Activated CD4-positive, alpha-beta T cell treated with anti-CD3 and anti-CD28 coated beads for 36 hours (primary cell): ENCODE measurements at regions not wholly inside any gene's neighbourhood (a gene's known extent, or its start where the extent isn't known, plus 50 kb on each side); places are given as distances from the start of the nearest gene placed in this dataset.

Experiments used
- ATAC-seq: fragments of 200-7000 bp; cut with Tn5 transposase; one replicate; pipeline ENCODE4 v1.10.0; 2021; ENCODE audit warnings: mild to moderate bottlenecking, moderate library complexity
- CTCF ChIA-PET: fragments of 350-600 bp; sonication (Branson Sonifier 250); formaldehyde crosslinking; loops from one replicate; lab custom pipeline; 2021; ENCODE audit warnings: antibody characterized with exemption; lab: Charles Lee
- POLR2A ChIA-PET: fragments of 350-600 bp; sonication (Branson Sonifier 250); formaldehyde crosslinking; loops from one replicate; lab custom pipeline; 2021; ENCODE audit warnings: antibody characterized with exemption, inconsistent platforms; lab: Charles Lee
- DNase-seq: peaks from one replicate; pipeline ENCODE4 v3.0.0-alpha.2; 2020
- H3K27ac Mint-ChIP-seq: one replicate; pipeline ENCODE4 v1.8.0; 2021; ENCODE audit warnings: mixed read lengths
- H3K27me3 Mint-ChIP-seq: one replicate; pipeline ENCODE4 v1.8.0; 2021; ENCODE audit warnings: mixed read lengths
- H3K36me3 Mint-ChIP-seq: one replicate; pipeline ENCODE4 v1.8.0; 2021; ENCODE audit warnings: low read depth, mixed read lengths
- H3K4me1 Mint-ChIP-seq: one replicate; pipeline ENCODE4 v1.8.0; 2021; ENCODE audit warnings: mixed read lengths
- H3K4me3 Mint-ChIP-seq: one replicate; pipeline ENCODE4 v1.8.0; 2021; ENCODE audit warnings: mild to moderate bottlenecking, moderate library complexity, mixed read lengths
- H3K9me3 Mint-ChIP-seq: one replicate; pipeline ENCODE4 v1.8.0; 2021; ENCODE audit warnings: low read depth, mixed read lengths
- intact Hi-C, 2 experiments: fragments of 100-400 bp; cut with DNase I in 1 of 2; cut with micrococcal nuclease in 1 of 2; formaldehyde crosslinking; loops; one replicate each; pipeline versions ENCODE4 v1.14.2 to v1.15.1; 2022 to 2024; cut with DNase I, micrococcal nuclease

- Mint-ChIP-seq H3K27me3 (peaks cover 18% of the 10 kb centered on the region), H3K4me1 (peaks cover 2% of the 10 kb centered on the region), H3K36me3 (no peaks in the 10 kb centered on the region), H3K27ac (no peak overlapping the region), H3K4me3 (no peak overlapping the region), H3K9me3 (no peaks in the 10 kb centered on the region)
- POLR2A ChIA-PET: no interaction called here
- no peak for DNase-seq
- CTCF ChIA-PET: interaction anchor here (0.7 kb wide), 1 partner anchor 36 kb away, joined by 3 read pairs; no protein-coding TSS in a partner anchor
- intact Hi-C loops: loop anchor here in 1 of 2 experiments (5.0 kb wide), 2 partner anchors 192 to 828 kb away; partner anchors contain the start of genes MELK and TOMM5
- no peak for ATAC-seq
Observed at GRCh38 chr9:36764364-36765076, 191.8 kb downstream of the MELK start.

- intact Hi-C loops: loop anchor here in 1 of 2 experiments (5.0 kb wide), 2 partner anchors 193 to 827 kb away; partner anchors contain the start of genes MELK and TOMM5
Observed at GRCh38 chr9:36765077-36765390, 192.3 kb downstream of the MELK start.

GRCh38 chr9:36765468-36766341 is 193.0 kb downstream of the MELK start:
- ChIA-PET POLR2A (no interaction called here), CTCF (interaction anchor here (0.7 to 1.0 kb wide), 3 partner anchors 9 to 37 kb away, joined by 3 read pairs; no protein-coding TSS in a partner anchor)
- ATAC-seq: peak; percentile 99
- Mint-ChIP-seq H3K4me3 (no peak overlapping the region), H3K27ac (peak overlapping the region; percentile 16), H3K36me3 (no peaks in the 10 kb centered on the region), H3K4me1 (peaks cover 2% of the 10 kb centered on the region), H3K9me3 (no peaks in the 10 kb centered on the region), H3K27me3 (peaks cover 6% of the 10 kb centered on the region)
- peak; percentile 95 for DNase-seq
- intact Hi-C loops: loop anchor here in 1 of 2 experiments (1.0 to 5.0 kb wide), 6 partner anchors 193 to 827 kb away; partner anchors contain the start of genes GNE, MELK and TOMM5

More at GRCh38 chr9:36765077-36765390, 192.3 kb downstream of the MELK start:
- no peak overlapping the region for H3K27ac Mint-ChIP-seq
- H3K4me1 Mint-ChIP-seq: peaks cover 2% of the 10 kb centered on the region
- H3K27me3 Mint-ChIP-seq: peaks cover 13% of the 10 kb centered on the region
- ChIA-PET CTCF (interaction anchor here (0.7 to 0.9 kb wide), 2 partner anchors 13 to 37 kb away, joined by 3 read pairs; no protein-coding TSS in a partner anchor), POLR2A (no interaction called here)
- no peak for ATAC-seq
- DNase-seq: peak; percentile 11
- no peak overlapping the region for H3K4me3 Mint-ChIP-seq
- H3K9me3 Mint-ChIP-seq: no peaks in the 10 kb centered on the region
- H3K36me3 Mint-ChIP-seq: no peaks in the 10 kb centered on the region

- intact Hi-C loops: loop anchor here in 1 of 2 experiments (5.0 kb wide), 2 partner anchors 196 to 824 kb away; partner anchors contain the start of genes MELK and TOMM5
- Mint-ChIP-seq H3K4me1 (peaks cover 2% of the 10 kb centered on the region), H3K27ac (no peak overlapping the region), H3K27me3 (peaks cover 6% of the 10 kb centered on the region), H3K9me3 (no peaks in the 10 kb centered on the region), H3K4me3 (no peak overlapping the region), H3K36me3 (no peaks in the 10 kb centered on the region)
- DNase-seq (no peak), ATAC-seq (no peak)
- CTCF ChIA-PET: interaction anchor here (0.9 kb wide), 1 partner anchor 40 kb away, joined by 6 read pairs; no protein-coding TSS in a partner anchor
- POLR2A ChIA-PET: no interaction called here
Observed at GRCh38 chr9:36768677-36769076, 196.0 kb downstream of the MELK start.

GRCh38 chr9:36770025-36770424 is 197.3 kb downstream of the MELK start:
- ATAC-seq (no peak), DNase-seq (no peak)
- POLR2A ChIA-PET: no interaction called here
- H3K4me3 Mint-ChIP-seq: no peak overlapping the region
- CTCF ChIA-PET: no interaction called here
- peaks cover 2% of the 10 kb centered on the region for H3K4me1 Mint-ChIP-seq
- intact Hi-C loops: no loop called here
- H3K36me3 Mint-ChIP-seq: no peaks in the 10 kb centered on the region
- peaks cover 8% of the 10 kb centered on the region for H3K27me3 Mint-ChIP-seq
- H3K27ac Mint-ChIP-seq: no peak overlapping the region
- H3K9me3 Mint-ChIP-seq: no peaks in the 10 kb centered on the region

- POLR2A ChIA-PET: no interaction called here
- Mint-ChIP-seq H3K36me3 (no peaks in the 10 kb centered on the region), H3K4me1 (no peaks in the 10 kb centered on the region), H3K27me3 (peaks cover 12% of the 10 kb centered on the region), H3K9me3 (no peaks in the 10 kb centered on the region), H3K4me3 (no peak overlapping the region), H3K27ac (no peak overlapping the region)
- ATAC-seq (no peak), DNase-seq (no peak)
- CTCF ChIA-PET: interaction anchor here (1.4 kb wide), 1 partner anchor 17 kb away, joined by 3 read pairs; no protein-coding TSS in a partner anchor
- intact Hi-C loops: no loop called here
Observed at GRCh38 chr9:36772449-36773403, 200.0 kb downstream of the MELK start.

GRCh38 chr9:36778682-36779081 is 206.0 kb downstream of the MELK start:
- Mint-ChIP-seq H3K36me3 (no peaks in the 10 kb centered on the region), H3K4me3 (no peak overlapping the region), H3K4me1 (no peaks in the 10 kb centered on the region), H3K27ac (no peak overlapping the region), H3K27me3 (peaks cover 33% of the 10 kb centered on the region), H3K9me3 (no peaks in the 10 kb centered on the region)
- DNase-seq: no peak
- no peak for ATAC-seq
- intact Hi-C loops: no loop called here
- CTCF ChIA-PET: interaction anchor here (0.9 kb wide), 1 partner anchor 13 kb away, joined by 3 read pairs; no protein-coding TSS in a partner anchor
- POLR2A ChIA-PET: no interaction called here

GRCh38 chr9:36779582-36779981 is 206.9 kb downstream of the MELK start:
- no peak for ATAC-seq
- H3K4me1 Mint-ChIP-seq: no peaks in the 10 kb centered on the region
- H3K36me3 Mint-ChIP-seq: no peaks in the 10 kb centered on the region
- no peak for DNase-seq
- H3K27ac Mint-ChIP-seq: no peak overlapping the region
- ChIA-PET CTCF (interaction anchor here (0.6 to 0.9 kb wide), 2 partner anchors 23 to 76 kb away, joined by 4 read pairs; no protein-coding TSS in a partner anchor), POLR2A (no interaction called here)
- H3K4me3 Mint-ChIP-seq: no peak overlapping the region
- intact Hi-C loops: no loop called here
- H3K27me3 Mint-ChIP-seq: peaks cover 35% of the 10 kb centered on the region
- no peaks in the 10 kb centered on the region for H3K9me3 Mint-ChIP-seq

- ChIA-PET CTCF (no interaction called here), POLR2A (interaction anchor here (0.5 kb wide), 1 partner anchor 362 kb away, joined by 4 read pairs; no protein-coding TSS in a partner anchor)
- intact Hi-C loops: no loop called here
- DNase-seq (no peak), ATAC-seq (no peak)
- Mint-ChIP-seq H3K4me3 (no peak overlapping the region), H3K36me3 (no peaks in the 10 kb centered on the region), H3K4me1 (no peaks in the 10 kb centered on the region), H3K27me3 (peaks cover 36% of the 10 kb centered on the region), H3K9me3 (no peaks in the 10 kb centered on the region), H3K27ac (no peak overlapping the region)
Observed at GRCh38 chr9:36780186-36780585, 207.5 kb downstream of the MELK start.

- CTCF ChIA-PET: no interaction called here
- ATAC-seq (no peak), DNase-seq (no peak)
- no peaks in the 10 kb centered on the region for H3K36me3 Mint-ChIP-seq
- no peaks in the 10 kb centered on the region for H3K4me1 Mint-ChIP-seq
- no peaks in the 10 kb centered on the region for H3K9me3 Mint-ChIP-seq
- peaks cover 35% of the 10 kb centered on the region for H3K27me3 Mint-ChIP-seq
- no peak overlapping the region for H3K4me3 Mint-ChIP-seq
- POLR2A ChIA-PET: no interaction called here
- no peak overlapping the region for H3K27ac Mint-ChIP-seq
- intact Hi-C loops: no loop called here
Observed at GRCh38 chr9:36781533-36781932, 208.8 kb downstream of the MELK start.
